ENCODE measurements at regions not wholly inside any gene's neighbourhood (a gene's known extent, or its start where the extent isn't known, plus 50 kb on each side); places are given as distances from the start of the nearest gene placed in this dataset.

DNA sequence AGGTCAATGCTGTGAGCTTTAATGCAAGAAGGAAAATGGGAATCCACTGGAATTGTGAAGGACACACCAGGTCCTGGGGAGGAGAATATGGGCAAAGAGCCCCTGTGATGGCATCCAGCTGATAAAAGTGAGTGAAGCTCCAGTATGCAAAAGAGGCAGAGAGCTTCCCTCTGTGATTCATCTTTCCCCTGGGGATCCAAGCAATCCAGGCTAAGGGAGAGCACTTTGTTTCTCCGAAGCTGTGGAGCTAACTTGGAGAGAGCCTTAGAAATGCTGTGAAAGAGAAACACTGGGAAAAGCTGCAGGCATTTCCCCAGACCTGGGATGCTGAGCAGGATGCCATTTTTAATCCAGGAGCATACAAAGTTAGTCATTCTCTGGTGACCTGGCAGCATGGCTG is 489.5 kb downstream of the SH2D4B start:
- Histone ChIP-seq H4K91ac (ENCODE audit: insufficient read depth, low read depth, low read length) (no peak overlapping the region), H3K27me3 (ENCODE audit: control insufficient read depth, insufficient read depth, low read length) (no peaks in the 10 kb centered on the region), H2BK5ac (ENCODE audit: low read depth, low read length, poor library complexity, severe bottlenecking) (no peak overlapping the region), H3K4me3 (ENCODE audit: insufficient read depth, low read depth, low read length) (no peak overlapping the region), H2BK20ac (ENCODE audit: low read depth, low read length) (no peak overlapping the region), H4K5ac (ENCODE audit: low read depth, low read length) (no peak overlapping the region), H3K9ac (ENCODE audit: low read depth, low read length) (no peak overlapping the region), H3K4ac (ENCODE audit: low read depth, low read length) (no peak overlapping the region), H2AK5ac (ENCODE audit: low read depth, low read length) (no peak overlapping the region), H3K9me3 (ENCODE audit: control insufficient read depth, insufficient read depth, low read length) (peaks cover 9% of the 10 kb centered on the region; the same call in 1 of the 2 replicates), H2BK15ac (ENCODE audit: low read depth, low read length) (no peak overlapping the region), H3K27ac (ENCODE audit: insufficient read depth, low read length) (no peak overlapping the region), H3K4me2 (ENCODE audit: low read depth, low read length) (no peak overlapping the region), H3K79me1 (ENCODE audit: low read depth in 1 of 2, low read length in 2 of 2) (no peaks in the 10 kb centered on the region), H3K4me1 (ENCODE audit: control insufficient read depth, insufficient read depth, low read length) (no peaks in the 10 kb centered on the region), H3K14ac (replicated peaks; ENCODE audit: low read depth, low read length) (no peak overlapping the region), H2AFZ (replicated peaks; ENCODE audit: low read length, poor library complexity) (no peak overlapping the region), H3K23ac (ENCODE audit: low read depth, low read length) (no peak overlapping the region), H4K8ac (ENCODE audit: low read depth in 2 of 2, low read length in 2 of 2) (no peak overlapping the region), H3K36me3 (ENCODE audit: control insufficient read depth, insufficient read depth, low read length) (no peaks in the 10 kb centered on the region), H3K9me1 (ENCODE audit: insufficient read depth, low read length) (no peaks in the 10 kb centered on the region), H3K18ac (ENCODE audit: low read depth, low read length) (no peak overlapping the region), H4K20me1 (ENCODE audit: insufficient read depth, low read length) (no peaks in the 10 kb centered on the region), H2BK120ac (ENCODE audit: low read depth, low read length) (no peak overlapping the region), H3K56ac (ENCODE audit: extremely low read depth, insufficient read depth, low read length) (no peak overlapping the region), H2AK9ac (replicated peaks; ENCODE audit: low read depth, low read length, poor library complexity) (no peak overlapping the region)
- intact Hi-C loops (cut with micrococcal nuclease), result no loop called here
- in situ Hi-C loops (cut with MboI; ENCODE audit: low sequenced_read_pairs), result no loop called here
- POLR2A ChIA-PET (ENCODE audit: unreplicated experiment), result no interaction called here
- CTCF ChIA-PET, result no interaction called here
- WGBS, 2 experiments (ENCODE audit: extremely low coverage in 2 of 2, insufficient read length in 1 of 2), result no CpG with 5 or more reads among the region's 1 CpG
- DNase-seq, result no peak
- no TSS peak for BruUV-seq (replicated peaks)
- dilution Hi-C loops (cut with HindIII; ENCODE audit: low sequenced_read_pairs, unreplicated experiment), result no loop called here
- no peak for ATAC-seq (ENCODE audit: low read depth)
- TF ChIP-seq, protein P1, sequence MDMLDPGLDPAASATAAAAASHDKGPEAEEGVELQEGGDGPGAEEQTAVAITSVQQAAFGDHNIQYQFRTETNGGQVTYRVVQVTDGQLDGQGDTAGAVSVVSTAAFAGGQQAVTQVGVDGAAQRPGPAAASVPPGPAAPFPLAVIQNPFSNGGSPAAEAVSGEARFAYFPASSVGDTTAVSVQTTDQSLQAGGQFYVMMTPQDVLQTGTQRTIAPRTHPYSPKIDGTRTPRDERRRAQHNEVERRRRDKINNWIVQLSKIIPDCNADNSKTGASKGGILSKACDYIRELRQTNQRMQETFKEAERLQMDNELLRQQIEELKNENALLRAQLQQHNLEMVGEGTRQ (IDR thresholded peaks at IDR 0.05; ENCODE audit: low read depth, low read length), result no peak
- TF ChIP-seq FOS (IDR thresholded peaks at IDR 0.05; ENCODE audit: low read depth, low read length), result no peak
- no peak for TF ChIP-seq RCOR1 (IDR thresholded peaks at IDR 0.05; ENCODE audit: insufficient replicate concordance, low read length)

Data from IMR-90 (cell line).